ENCODE measurements at regions not wholly inside any gene's neighbourhood (a gene's known extent, or its start where the extent isn't known, plus 50 kb on each side); places are given as distances from the start of the nearest gene placed in this dataset.
"Not testable (repeated sequence)": the region's sequence is repeated elsewhere in the genome, so short reads cannot be mapped to it uniquely, and the experiment has no call there.

- DNase-seq = no peak
These were observed 387.5 kb downstream of the RPS24 start for GRCh38 chr10:78420946-78421735.

GRCh38 chr10:78424050-78424449 is 390.4 kb downstream of the RPS24 start:
- not testable (repeated sequence) for DNase-seq

- no peak for DNase-seq
These were observed 391.1 kb downstream of the RPS24 start for GRCh38 chr10:78424723-78425122.

- DNase-seq = no peak
These were observed 392.5 kb downstream of the RPS24 start for GRCh38 chr10:78426181-78426580.

DNA sequence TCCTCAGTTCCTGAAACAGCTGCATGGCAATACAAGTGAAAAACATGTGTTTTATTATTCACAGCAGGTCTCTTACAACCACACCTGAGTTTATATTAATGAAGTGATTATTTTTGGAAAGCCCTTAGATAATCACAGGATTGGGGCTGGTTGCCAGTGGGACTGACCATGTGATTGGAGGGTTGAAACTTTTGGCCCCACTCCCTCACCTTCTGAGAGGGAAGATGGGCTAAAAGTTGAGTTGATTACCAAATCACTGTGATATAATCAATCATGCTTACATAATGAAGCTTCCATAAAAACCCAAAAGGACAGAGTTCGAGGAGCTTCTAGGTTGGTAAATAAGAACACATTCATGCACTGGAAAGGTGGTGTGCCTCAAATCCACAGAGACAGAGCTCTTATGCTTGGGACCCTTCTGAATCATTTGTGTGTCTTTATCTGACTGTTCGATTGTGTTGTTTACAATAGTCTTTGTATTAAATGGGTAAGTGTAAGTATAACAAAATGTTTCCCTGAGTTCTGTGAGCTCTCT is 393.9 kb downstream of the RPS24 start:
- no peak for DNase-seq

- DNase-seq = no peak
These were observed 394.9 kb downstream of the RPS24 start for GRCh38 chr10:78428579-78428978.

DNA sequence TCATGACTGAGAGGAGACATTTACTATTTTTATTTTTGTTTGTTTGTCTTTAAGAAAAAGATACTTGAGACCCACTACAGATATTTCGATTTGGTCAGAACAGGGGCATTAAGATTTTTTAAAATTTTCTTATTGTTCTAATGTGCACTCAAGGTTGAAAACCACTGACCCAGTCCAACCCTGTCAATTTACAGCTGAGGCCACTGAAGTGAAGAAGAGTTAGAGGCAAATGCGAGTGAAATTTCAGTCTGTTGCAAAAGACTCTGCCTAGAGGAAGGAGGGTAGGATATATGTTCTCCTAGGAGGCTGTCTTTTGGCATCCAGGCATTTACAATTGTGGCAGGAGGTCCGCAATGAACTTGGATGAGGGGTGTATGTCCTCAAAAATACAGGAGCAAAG is 396.3 kb downstream of the RPS24 start:
- DNase-seq = no peak

DNA sequence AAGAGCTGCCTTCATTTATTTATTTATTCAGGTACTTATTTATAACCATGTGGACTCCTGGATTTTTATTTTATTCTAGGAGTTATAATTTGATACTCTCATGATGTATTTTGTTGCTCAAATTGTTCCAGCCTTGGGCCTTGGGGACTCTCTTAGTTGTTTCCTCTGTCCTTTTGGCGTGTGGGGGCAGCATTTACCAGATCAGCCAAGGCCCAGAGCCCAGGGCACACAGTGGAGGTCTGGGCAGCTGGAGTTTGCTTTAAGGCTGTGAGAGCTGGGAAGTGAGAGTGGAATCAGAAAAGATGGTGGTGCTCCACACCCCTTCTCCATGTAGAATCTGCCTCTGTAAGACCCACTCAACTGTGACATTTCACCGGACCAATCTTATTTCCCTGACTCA is 398.9 kb downstream of the RPS24 start:
- no peak for DNase-seq

DNA sequence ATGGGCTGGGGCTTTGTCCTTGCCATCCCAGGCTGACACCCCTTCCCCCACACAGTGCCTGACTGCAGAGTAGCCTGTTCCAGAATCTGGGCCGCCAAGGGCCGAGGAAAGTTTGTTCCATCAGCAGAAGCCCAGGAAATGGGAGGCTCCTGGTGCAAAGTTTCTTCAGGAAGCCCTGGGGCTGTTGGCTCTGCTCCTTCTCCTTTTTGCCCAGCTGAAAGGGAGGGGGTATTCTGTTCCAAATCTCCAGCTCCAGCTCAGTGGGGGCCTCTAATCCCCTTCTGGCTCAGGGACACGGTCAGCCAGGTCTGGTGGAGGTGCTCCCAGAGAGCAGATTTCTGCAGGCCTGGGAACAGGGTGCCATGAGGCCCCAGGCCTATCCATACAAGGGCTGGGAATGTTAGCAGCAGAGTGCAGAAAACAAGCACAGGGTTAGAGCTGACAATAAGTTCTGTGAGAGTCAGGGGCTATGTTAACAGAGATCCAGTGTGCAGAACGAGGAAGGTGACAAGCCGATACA is 399.5 kb downstream of the RPS24 start:
- DNase-seq = no peak

DNA sequence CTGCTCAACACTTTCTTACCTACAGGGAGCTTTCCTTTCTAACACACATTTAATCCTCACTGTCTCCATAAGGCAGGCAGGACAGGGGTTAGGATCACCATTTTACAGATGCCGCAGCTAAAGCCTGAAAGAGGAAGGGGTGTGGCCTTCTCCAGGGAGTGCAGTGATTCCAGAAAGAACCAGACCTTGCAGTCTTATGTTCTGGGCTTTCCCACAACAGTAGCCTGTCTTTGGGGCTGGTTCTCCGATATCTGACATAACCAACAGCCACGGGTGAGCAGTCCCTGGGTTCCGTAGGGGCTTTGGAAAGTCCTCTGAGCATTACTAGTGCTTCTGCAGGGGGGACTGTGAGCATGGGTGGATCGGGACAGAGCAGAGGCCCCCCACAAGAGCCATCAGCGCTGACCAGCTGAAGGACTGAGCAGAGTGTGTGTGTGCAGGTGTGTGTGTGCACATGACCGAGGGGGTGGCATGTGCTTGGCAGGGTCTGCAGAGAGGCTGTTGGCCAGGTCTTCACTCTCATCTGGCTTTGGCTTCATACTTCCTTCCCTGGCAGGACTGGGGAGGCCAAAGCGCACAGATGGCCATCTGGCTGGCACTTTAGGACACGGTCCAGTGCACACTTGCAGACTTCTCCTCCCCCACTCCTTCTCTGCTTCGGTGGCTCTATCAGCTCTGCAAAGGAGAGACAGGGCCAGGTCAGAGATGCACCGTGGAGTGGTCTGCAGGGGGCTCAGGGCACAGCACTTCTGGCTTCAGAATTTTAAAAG is 400.3 kb downstream of the RPS24 start:
- no peak for DNase-seq

DNA sequence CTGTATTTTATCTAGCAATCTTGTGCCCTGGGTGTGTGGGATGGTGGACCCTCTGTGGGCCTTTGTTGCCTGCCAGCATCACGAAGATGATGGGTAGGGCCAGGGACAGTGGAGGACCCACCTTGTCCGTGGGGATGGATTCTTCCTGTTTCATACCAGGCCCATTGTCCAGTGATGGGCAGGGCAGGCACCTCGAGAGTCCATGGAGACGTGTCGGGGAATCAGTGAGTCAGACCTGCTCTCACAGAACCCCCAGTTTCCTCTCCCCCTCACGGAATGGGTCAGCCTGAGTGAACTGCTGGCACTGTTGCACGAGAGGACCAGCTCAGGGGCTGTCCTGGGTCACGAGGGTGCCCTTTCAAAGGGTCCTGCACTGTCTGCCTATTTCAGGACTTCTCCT is 401.2 kb downstream of the RPS24 start:
- DNase-seq = no peak

GRCh38 chr10:78435484-78436221 is 402.0 kb downstream of the RPS24 start:
- DNase-seq = no peak

- DNase-seq = no peak
These were observed 402.5 kb downstream of the RPS24 start for GRCh38 chr10:78436222-78436573.

GRCh38 chr10:78436706-78437406 is 403.2 kb downstream of the RPS24 start:
- no peak for DNase-seq

DNA sequence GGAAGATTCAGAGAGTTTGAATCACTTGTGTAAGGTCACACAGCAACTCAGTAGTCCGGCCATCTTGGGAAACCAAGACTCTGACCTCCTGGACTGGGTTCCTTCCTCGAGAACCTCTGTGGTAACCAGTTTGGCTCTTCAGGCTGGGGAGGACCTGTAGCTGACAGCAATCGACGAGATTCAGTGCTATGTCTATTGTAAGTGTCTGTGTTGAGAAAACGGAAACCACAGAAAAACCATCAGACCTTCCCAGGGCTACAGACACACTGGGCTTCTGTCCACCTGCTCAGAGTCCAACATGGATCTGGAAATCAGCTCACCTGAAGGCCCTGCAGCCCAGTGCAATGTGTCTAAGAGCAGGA is 403.7 kb downstream of the RPS24 start:
- no peak for DNase-seq

- DNase-seq = no peak
These were observed 404.6 kb downstream of the RPS24 start for GRCh38 chr10:78437998-78438906.

- DNase-seq = no peak
These were observed 405.5 kb downstream of the RPS24 start for GRCh38 chr10:78438907-78439809.

DNA sequence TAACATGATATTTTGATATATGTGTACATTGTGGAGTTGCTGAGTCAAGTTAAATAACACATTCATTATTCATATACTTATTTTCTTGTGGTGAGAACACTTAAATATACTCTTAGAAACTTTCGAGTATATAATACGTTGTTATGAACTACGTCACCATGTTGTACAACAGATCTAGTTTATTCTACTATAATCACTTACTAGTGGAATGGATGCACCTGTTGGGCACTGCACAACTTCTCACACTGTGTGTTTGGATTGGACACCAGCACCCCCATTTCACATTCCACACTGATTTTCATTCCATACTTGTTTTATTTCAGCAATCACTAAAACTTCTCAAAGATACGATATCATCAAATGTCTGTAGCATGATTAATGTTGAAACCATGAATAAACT is 407.3 kb downstream of the RPS24 start:
- no peak for DNase-seq

DNA sequence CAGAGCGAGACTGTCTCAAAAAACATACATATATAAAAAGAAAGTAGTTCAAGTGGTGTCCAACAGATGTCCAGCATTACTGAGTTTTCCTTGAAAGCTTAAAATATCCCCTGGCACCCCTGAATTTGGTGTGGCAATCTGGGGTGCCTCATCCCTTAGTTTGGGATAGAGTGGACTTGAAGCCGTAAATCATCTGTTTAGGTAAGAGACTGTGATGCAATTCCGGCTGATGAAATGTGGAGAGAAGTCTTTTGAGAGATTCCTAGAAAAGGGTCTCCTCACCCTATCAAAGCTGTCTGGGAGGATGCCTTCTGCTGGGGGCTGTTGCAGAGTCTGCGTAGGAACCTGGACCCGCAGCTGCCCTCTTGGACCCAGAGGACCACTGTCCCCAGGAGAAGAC is 408.0 kb downstream of the RPS24 start:
- DNase-seq = no peak

- no peak for DNase-seq
These were observed 409.3 kb downstream of the RPS24 start for GRCh38 chr10:78442836-78443550.

Data from stimulated activated CD8-positive, alpha-beta memory T cell treated with anti-CD3 and anti-CD28 coated beads, Interleukin-4, amount 100 ng/mL, for 48 hours (primary cell).